Heart left ventricle (tissue), 16 donors: ENCODE measurements at regions not wholly inside any gene's neighbourhood (a gene's known extent, or its start where the extent isn't known, plus 50 kb on each side); places are given as distances from the start of the nearest gene placed in this dataset.

Source experiments
- ATAC-seq, 4 donors: fragments of 200-7000 bp; cut with Tn5 transposase; one replicate each; pipeline ENCODE4 v1.9.1; 2020 to 2022; ENCODE audit warnings: moderate library complexity in 4 of 4, mild to moderate bottlenecking in 3 of 4, moderate number of reproducible peaks in 1 of 4
- DNase-seq, 5 donors: peaks; one replicate each; pipeline ENCODE4 v3.0.0-alpha.2; 2020
- H3K27ac ChIP-seq, 12 donors: fragments of 200-600 bp; sonication (generic) in 4 of 12; one replicate each; pipeline versions ENCODE4 v1.5.0 to v1.8.0; 2016 to 2022; ENCODE audit warnings: mild to moderate bottlenecking in 2 of 12
- H3K27me3 ChIP-seq, 9 donors: fragments of 200-600 bp; sonication (generic) in 2 of 9; one replicate each; pipeline versions ENCODE4 v1.5.1 to v1.8.0; 2016 to 2022; ENCODE audit warnings: mild to moderate bottlenecking in 3 of 9
- H3K36me3 ChIP-seq, 9 donors: fragments of 200-600 bp; sonication (generic) in 2 of 9; one replicate each; pipeline versions ENCODE4 v1.5.0 to v1.8.0; 2018 to 2022; ENCODE audit warnings: mild to moderate bottlenecking in 2 of 9
- H3K4me1 ChIP-seq, 12 donors: fragments of 200-600 bp; sonication (generic) in 4 of 12; one replicate each; pipeline versions ENCODE4 v1.5.0 to v1.8.0; 2016 to 2022; ENCODE audit warnings: mild to moderate bottlenecking in 3 of 12
- H3K4me3 ChIP-seq, 12 donors: fragments of 200-600 bp; sonication (generic) in 4 of 12; one replicate each; pipeline versions ENCODE4 v1.5.0 to v1.8.0; 2017 to 2022; ENCODE audit warnings: mild to moderate bottlenecking in 9 of 12, moderate library complexity in 4 of 12
- H3K9me3 ChIP-seq, 12 donors: fragments of 200-600 bp; sonication (generic) in 4 of 12; one replicate each; pipeline versions ENCODE4 v1.5.0 to v1.8.0; 2016 to 2022; ENCODE audit warnings: mild to moderate bottlenecking in 1 of 12
- POLR2A ChIP-seq, 2 donors: fragments of 450-650 bp; IDR thresholded peaks; one replicate each; pipeline ENCODE4 v1.6.1; 2017; ENCODE audit warnings: antibody characterized with exemption in 2 of 2, mild to moderate bottlenecking in 2 of 2, moderate library complexity in 2 of 2
- WGBS, 4 donors: extraction: QIAGEN DNeasy Blood & Tissue Kit in 2 of 4; methylation state at CpG; one replicate each; pipeline versions ENCODE4 v1.1.5 to v1.1.7; 2013 to 2018; 5-methylcytosine and 5-hydroxymethylcytosine counted together
- intact Hi-C, 10 donors: fragments of 100-400 bp; cut with DNase I; formaldehyde crosslinking; loops; one replicate each; pipeline versions ENCODE4 v1.11.1 to v1.14.2; 2022
- TF ChIP-seq, protein P1 (sequence below), 12 donors: fragments of 200-600 bp; sonication (generic) in 4 of 12; IDR thresholded peaks; one replicate each; pipeline versions ENCODE4 v1.5.0 to v1.8.0; 2018 to 2022; ENCODE audit warnings: antibody characterized with exemption in 12 of 12, mild to moderate bottlenecking in 5 of 12
- donor health status: ischemic (EF 13 %, LVEDD 7.1; RV severe dilation, severe dysfunction).
- donor health status: healthy with polysubstance abuse.
- donor health status: DM: no; HTN: yes; CAD: no.
- donor health status: DM: no; HTN: no; CAD: no.
- donor health status: ischemic (EF 25% LVEDD 6.9; RV normal size, moderate dysfunction).
- donor health status: ischemic (EF 25% LVEDD 5.7; RV mildly dilated, moderate dysfunction).
- donor health status: healthy.
- donor health status: DM: yes; HTN: yes; CAD: no.
- donor health status: ischemic (EF 35%, LVEDD 5.7; RV mildly dilated, moderate dysfunction).
- donor health status: nonischemic (EF 11% LVEDD 7.7; RV severe dilation, severe dysfunction).
- donor health status: DM: yes; HTN: yes; CAD: no.
- donor health status: PGD.
- donor health status: ischemic (EF 29% LVEDD 5.4; RV normal size, mild dysfunction).
- donor health status: nonischemic (EF 23%, LVEDD 6.1; RV moderate dilation, normal function).

DNA sequence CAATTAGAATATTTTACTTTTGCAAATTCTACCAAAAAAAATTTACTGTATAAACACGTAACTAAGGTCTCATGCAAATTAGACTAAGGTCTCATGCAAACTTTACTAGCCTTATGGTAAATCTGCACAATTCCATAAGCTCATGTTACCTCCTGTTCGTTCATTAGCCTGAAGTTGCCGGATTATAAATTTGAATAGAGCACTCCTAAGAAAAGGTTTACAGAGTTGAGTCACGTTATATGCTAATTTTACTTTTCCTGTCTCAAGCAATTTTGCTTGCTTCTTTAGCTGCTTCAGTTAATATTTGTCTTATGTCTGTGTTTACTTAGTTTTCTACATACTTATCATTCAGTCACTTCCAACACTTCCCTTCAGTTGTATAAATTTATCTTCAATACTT, 1434.0 kb upstream of the EYS start:
- intact Hi-C loops, result no loop called here
- Histone ChIP-seq H3K27me3 (no peaks in the 10 kb centered on the region), H3K4me3 (no peak overlapping the region), H3K9me3 (peaks cover 0 to 8% (median 0%) of the 10 kb centered on the region in 12 donors), H3K27ac (no peak overlapping the region), H3K4me1 (no peaks in the 10 kb centered on the region), H3K36me3 (no peaks in the 10 kb centered on the region)
- 78 to 84% (median 80%) methylated on average over 4 of the region's 4 CpGs for WGBS, 4 donors
- TF ChIP-seq, protein P1, sequence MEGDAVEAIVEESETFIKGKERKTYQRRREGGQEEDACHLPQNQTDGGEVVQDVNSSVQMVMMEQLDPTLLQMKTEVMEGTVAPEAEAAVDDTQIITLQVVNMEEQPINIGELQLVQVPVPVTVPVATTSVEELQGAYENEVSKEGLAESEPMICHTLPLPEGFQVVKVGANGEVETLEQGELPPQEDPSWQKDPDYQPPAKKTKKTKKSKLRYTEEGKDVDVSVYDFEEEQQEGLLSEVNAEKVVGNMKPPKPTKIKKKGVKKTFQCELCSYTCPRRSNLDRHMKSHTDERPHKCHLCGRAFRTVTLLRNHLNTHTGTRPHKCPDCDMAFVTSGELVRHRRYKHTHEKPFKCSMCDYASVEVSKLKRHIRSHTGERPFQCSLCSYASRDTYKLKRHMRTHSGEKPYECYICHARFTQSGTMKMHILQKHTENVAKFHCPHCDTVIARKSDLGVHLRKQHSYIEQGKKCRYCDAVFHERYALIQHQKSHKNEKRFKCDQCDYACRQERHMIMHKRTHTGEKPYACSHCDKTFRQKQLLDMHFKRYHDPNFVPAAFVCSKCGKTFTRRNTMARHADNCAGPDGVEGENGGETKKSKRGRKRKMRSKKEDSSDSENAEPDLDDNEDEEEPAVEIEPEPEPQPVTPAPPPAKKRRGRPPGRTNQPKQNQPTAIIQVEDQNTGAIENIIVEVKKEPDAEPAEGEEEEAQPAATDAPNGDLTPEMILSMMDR (IDR thresholded peaks at IDR 0.05), result no peak
- no peak for TF ChIP-seq POLR2A (IDR thresholded peaks at IDR 0.05)
- DNase-seq (no peak), ATAC-seq (no peak)

DNA sequence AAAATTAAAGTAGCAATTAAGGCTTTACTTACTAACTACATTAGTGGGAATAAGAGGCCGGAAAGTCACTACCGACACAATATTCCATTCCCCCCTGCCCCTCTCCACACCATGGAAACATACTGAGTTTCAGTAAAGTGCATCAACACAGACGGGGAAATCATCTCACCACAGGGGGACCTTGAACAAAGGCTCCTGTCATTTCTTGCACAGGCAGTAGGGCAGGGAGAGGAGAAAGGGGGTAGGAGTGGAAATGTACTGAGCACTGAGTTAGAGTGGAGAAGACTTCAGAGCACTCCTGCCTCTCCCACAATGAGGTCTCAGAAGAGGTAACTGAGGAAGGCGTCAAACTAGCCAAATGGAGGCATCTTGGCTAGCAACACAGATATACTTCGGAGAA, 1426.9 kb upstream of the EYS start:
- intact Hi-C loops, result no loop called here
- no peaks in the 10 kb centered on the region for H3K9me3 ChIP-seq
- H3K27me3 ChIP-seq, result no peaks in the 10 kb centered on the region
- no peak overlapping the region for H3K4me3 ChIP-seq
- no peaks in the 10 kb centered on the region for H3K36me3 ChIP-seq
- ATAC-seq (no peak), DNase-seq (no peak)
- TF ChIP-seq, protein P1 (IDR thresholded peaks at IDR 0.05), result no peak
- no peak for TF ChIP-seq POLR2A (IDR thresholded peaks at IDR 0.05)
- WGBS, 4 donors, result 83 to 88% (median 88%) methylated on average over 5 of the region's 5 CpGs
- no peaks in the 10 kb centered on the region for H3K4me1 ChIP-seq
- no peak overlapping the region for H3K27ac ChIP-seq

DNA sequence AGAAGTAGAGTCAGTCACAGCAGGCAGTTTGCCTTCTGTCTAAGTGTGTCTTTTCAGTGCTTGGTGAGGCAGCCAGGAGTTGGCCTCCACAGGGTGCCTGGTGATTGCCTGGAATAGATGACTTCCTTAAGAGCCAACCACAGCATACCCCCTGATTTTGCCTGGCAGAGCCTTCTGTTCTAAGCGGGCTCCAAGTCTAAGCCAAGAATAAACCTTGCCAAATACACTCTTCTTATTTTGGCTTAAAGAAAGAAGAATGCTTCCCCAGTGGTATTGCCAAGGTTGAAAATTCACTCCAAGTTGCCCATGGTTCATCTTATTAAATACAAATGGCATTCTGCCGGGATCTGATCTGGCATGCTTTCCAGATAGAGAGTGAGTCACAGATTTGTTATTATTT, 1424.8 kb upstream of the EYS start:
- Histone ChIP-seq H3K27ac (no peak overlapping the region), H3K4me1 (no peaks in the 10 kb centered on the region), H3K36me3 (no peaks in the 10 kb centered on the region), H3K9me3 (no peaks in the 10 kb centered on the region), H3K4me3 (no peak overlapping the region), H3K27me3 (no peaks in the 10 kb centered on the region)
- intact Hi-C loops, result no loop called here
- TF ChIP-seq, protein P1 (IDR thresholded peaks at IDR 0.05), result no peak
- ATAC-seq (peak in 2 of 4 donors; percentile 66 to 91), DNase-seq (peak in 1 of 5 donors; percentile 23)
- 73 to 87% (median 79%) methylated on average over 2 of the region's 2 CpGs for WGBS, 4 donors

DNA sequence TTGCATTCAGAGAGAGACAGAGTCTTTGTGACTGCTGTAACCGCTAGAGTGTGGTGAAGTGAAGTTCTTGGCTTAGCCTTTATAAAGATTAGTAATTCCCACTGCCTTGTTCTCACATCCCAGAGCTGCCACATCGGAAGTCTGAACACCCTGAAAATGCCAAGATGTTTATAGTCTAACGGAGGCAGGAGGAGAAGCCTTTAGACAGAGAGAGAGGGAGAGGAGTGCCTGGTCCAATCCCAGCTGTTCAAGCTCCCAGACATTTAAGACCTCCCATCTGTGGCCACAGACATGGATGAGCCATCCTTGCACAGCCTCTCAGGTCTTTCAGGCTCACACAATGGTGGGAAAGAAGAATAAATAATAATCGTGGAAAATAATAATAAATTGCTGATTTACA, 1422.8 kb upstream of the EYS start:
- TF ChIP-seq, protein P1 (IDR thresholded peaks at IDR 0.05), result no peak
- no peak for TF ChIP-seq POLR2A (IDR thresholded peaks at IDR 0.05)
- Histone ChIP-seq H3K27me3 (no peaks in the 10 kb centered on the region), H3K9me3 (no peaks in the 10 kb centered on the region), H3K4me1 (no peaks in the 10 kb centered on the region), H3K27ac (no peak overlapping the region), H3K36me3 (no peaks in the 10 kb centered on the region), H3K4me3 (no peak overlapping the region)
- ATAC-seq (no peak), DNase-seq (no peak)
- intact Hi-C loops, result no loop called here
- WGBS, 4 donors, result 43 to 56% (median 51%) methylated on average over 4 of the region's 4 CpGs
